ENCODE measurements at regions not wholly inside any gene's neighbourhood (a gene's known extent, or its start where the extent isn't known, plus 50 kb on each side); places are given as distances from the start of the nearest gene placed in this dataset.

DNA sequence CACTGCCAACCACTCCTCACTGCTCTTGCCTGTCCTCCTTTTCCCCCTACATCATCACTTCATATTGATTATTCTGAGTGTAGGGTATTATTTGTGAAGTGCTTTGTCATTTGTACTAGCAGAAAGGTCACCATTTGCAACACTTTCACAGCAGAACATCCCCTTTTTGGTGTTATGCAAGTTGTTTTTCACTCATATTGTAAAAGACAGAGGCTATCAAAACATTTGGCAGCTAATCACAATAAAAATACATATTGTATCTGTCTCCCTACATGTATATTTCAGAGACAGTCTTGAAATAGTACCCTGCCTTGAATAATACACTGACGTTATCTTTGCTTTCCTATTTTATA lies 82.3 kb downstream of the ANXA1 start:
- Mint-ChIP-seq H3K4me3 (no peak overlapping the region), H3K27me3 (peaks cover 6% of the 10 kb centered on the region), H3K4me1 (no peaks in the 10 kb centered on the region), H3K27ac (no peak overlapping the region), H3K9me3 (ENCODE audit: insufficient read depth) (no peaks in the 10 kb centered on the region)
- Histone ChIP-seq H3K36me3 (replicated peaks in 1 of 2; ENCODE audit: control extremely low read depth in 1 of 2, control insufficient read depth in 1 of 2, extremely low read depth in 1 of 2, insufficient read depth in 2 of 2, low read length in 1 of 2) (no peaks in the 10 kb centered on the region), H3K27ac (ENCODE audit: low read length in 2 of 2) (no peak overlapping the region), H3K4me2 (replicated peaks; ENCODE audit: low read depth, low read length, poor library complexity, severe bottlenecking) (no peak overlapping the region), H3K9ac (ENCODE audit: low read length) (no peak overlapping the region), H3K4me3 (ENCODE audit: control extremely low read depth in 1 of 5, extremely low read depth in 1 of 5, insufficient read depth in 1 of 5, low read depth in 2 of 5, low read length in 4 of 5) (no peak overlapping the region), H3K79me2 (ENCODE audit: control insufficient read depth, insufficient read depth, low read length) (no peaks in the 10 kb centered on the region), H3K27me3 (replicated peaks in 1 of 4; ENCODE audit: control extremely low read depth in 1 of 4, control insufficient read depth in 3 of 4, insufficient read depth in 4 of 4, low read length in 3 of 4) (no peaks in the 10 kb centered on the region), H4K20me1 (ENCODE audit: control insufficient read depth, insufficient read depth, low read length, poor library complexity, severe bottlenecking) (no peaks in the 10 kb centered on the region), H3K4me1 (ENCODE audit: control insufficient read depth in 2 of 2, insufficient read depth in 2 of 2, low read length in 2 of 2) (no peaks in the 10 kb centered on the region), H3K9me3 (ENCODE audit: control extremely low read depth in 1 of 3, control insufficient read depth in 2 of 3, insufficient read depth in 1 of 3, low read length in 2 of 3) (no peaks in the 10 kb centered on the region), H2AFZ (ENCODE audit: insufficient read depth, low read depth, low read length, poor library complexity, severe bottlenecking) (no peak overlapping the region)
- TF ChIP-seq CTCF (IDR thresholded peaks at IDR 0.05), result no peak
- no peak for TF ChIP-seq EZH2 (IDR thresholded peaks at IDR 0.05; ENCODE audit: borderline replicate concordance, insufficient read depth, low read depth, low read length, poor library complexity, severe bottlenecking)
- ATAC-seq (ENCODE audit: low read depth), result no peak
- WGBS (ENCODE audit: insufficient coverage), result no CpG with 5 or more reads among the region's 1 CpG
- CTCF ChIA-PET, result no interaction called here
- intact Hi-C loops (cut with micrococcal nuclease), result no loop called here
- no peak for DNase-seq
- POLR2A ChIA-PET, result no interaction called here

DNA sequence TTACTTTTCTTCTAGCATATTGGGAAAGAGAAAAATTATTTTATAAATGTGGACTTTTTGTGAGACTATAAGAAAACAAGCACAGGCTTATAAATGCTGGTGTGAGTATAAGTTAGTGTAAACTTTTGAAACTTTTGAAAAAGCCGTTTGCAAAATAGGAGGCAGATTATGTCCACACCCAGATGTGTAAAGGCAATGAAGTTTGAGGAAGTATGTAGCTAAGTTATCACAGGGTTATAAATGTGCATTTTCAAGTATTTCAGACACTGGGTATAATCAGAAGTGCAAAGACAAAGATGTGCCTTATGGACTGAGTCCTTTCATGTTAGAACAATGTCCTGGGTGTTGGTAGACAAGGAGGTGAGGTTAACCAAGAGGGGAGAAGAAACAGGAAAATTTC lies 85.5 kb downstream of the ANXA1 start:
- Mint-ChIP-seq H3K27me3 (peaks cover 6% of the 10 kb centered on the region), H3K4me3 (no peak overlapping the region), H3K27ac (no peak overlapping the region), H3K4me1 (no peaks in the 10 kb centered on the region), H3K9me3 (ENCODE audit: insufficient read depth) (no peaks in the 10 kb centered on the region)
- 60% methylated on average over 1 of the region's 1 CpG for WGBS (ENCODE audit: insufficient coverage)
- no peak for ATAC-seq (ENCODE audit: low read depth)
- CTCF ChIA-PET, result no interaction called here
- Histone ChIP-seq H3K27ac (ENCODE audit: low read length in 2 of 2) (no peak overlapping the region), H3K4me2 (replicated peaks; ENCODE audit: low read depth, low read length, poor library complexity, severe bottlenecking) (no peak overlapping the region), H3K4me1 (ENCODE audit: control insufficient read depth in 2 of 2, insufficient read depth in 2 of 2, low read length in 2 of 2) (no peaks in the 10 kb centered on the region), H2AFZ (ENCODE audit: insufficient read depth, low read depth, low read length, poor library complexity, severe bottlenecking) (no peak overlapping the region), H3K79me2 (ENCODE audit: control insufficient read depth, insufficient read depth, low read length) (no peaks in the 10 kb centered on the region), H3K27me3 (replicated peaks in 1 of 4; ENCODE audit: control extremely low read depth in 1 of 4, control insufficient read depth in 3 of 4, insufficient read depth in 4 of 4, low read length in 3 of 4) (no peaks in the 10 kb centered on the region), H4K20me1 (ENCODE audit: control insufficient read depth, insufficient read depth, low read length, poor library complexity, severe bottlenecking) (no peaks in the 10 kb centered on the region), H3K9ac (ENCODE audit: low read length) (no peak overlapping the region), H3K36me3 (replicated peaks in 1 of 2; ENCODE audit: control extremely low read depth in 1 of 2, control insufficient read depth in 1 of 2, extremely low read depth in 1 of 2, insufficient read depth in 2 of 2, low read length in 1 of 2) (no peaks in the 10 kb centered on the region), H3K4me3 (ENCODE audit: control extremely low read depth in 1 of 5, extremely low read depth in 1 of 5, insufficient read depth in 1 of 5, low read depth in 2 of 5, low read length in 4 of 5) (no peak overlapping the region), H3K9me3 (ENCODE audit: control extremely low read depth in 1 of 3, control insufficient read depth in 2 of 3, insufficient read depth in 1 of 3, low read length in 2 of 3) (no peaks in the 10 kb centered on the region)
- intact Hi-C loops (cut with micrococcal nuclease), result no loop called here
- DNase-seq, result no peak
- TF ChIP-seq CTCF (IDR thresholded peaks at IDR 0.05) (no peak), EZH2 (IDR thresholded peaks at IDR 0.05; ENCODE audit: borderline replicate concordance, insufficient read depth, low read depth, low read length, poor library complexity, severe bottlenecking) (no peak)
- POLR2A ChIA-PET, result no interaction called here
